ENCODE measurements at regions not wholly inside any gene's neighbourhood (a gene's known extent, or its start where the extent isn't known, plus 50 kb on each side); places are given as distances from the start of the nearest gene placed in this dataset.
"Not testable (repeated sequence)": the region's sequence is repeated elsewhere in the genome, so short reads cannot be mapped to it uniquely, and the experiment has no call there.

DNA sequence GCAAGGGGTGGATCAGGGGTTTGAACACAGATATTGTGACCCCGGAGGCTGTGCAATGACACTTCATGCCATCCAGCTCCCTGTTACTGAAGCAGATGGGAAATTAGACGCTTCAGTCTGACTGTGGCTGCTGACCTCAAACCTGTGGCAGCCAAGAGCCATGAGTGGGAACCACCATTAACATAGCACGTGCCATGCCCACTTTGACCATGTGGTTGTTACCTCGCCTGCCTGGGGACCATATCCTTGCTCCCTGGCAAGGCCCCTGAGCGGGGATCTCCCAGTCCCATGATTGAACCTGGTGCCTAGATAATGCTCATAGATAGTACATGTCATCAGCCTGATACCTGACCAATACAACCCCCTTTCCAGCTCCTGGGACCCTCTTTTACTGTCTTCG is 68.9 kb downstream of the CYP26B1 start:
- FAIRE-seq = no peak

DNA sequence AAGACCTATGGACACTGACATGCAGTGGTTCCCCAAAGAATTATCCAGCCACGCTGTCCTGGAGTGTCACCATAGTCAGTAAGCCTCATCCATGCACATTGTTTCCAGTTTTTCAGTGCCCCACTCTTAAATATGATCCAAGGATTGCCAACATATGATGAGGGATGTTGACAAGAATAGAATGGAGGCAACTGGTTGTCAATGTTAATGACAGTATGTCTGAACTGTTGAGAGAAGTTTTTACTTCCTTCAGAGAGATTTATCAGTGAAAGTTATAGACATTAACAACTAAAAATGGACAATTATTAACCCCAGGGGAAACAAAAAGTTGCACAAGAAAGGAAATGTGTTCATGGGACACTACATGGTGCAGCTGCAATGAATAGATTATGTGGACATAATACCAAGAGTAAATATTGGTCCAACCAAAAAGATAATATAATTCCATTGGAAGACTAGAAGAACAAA is 69.9 kb downstream of the CYP26B1 start:
- no peak for FAIRE-seq

DNA sequence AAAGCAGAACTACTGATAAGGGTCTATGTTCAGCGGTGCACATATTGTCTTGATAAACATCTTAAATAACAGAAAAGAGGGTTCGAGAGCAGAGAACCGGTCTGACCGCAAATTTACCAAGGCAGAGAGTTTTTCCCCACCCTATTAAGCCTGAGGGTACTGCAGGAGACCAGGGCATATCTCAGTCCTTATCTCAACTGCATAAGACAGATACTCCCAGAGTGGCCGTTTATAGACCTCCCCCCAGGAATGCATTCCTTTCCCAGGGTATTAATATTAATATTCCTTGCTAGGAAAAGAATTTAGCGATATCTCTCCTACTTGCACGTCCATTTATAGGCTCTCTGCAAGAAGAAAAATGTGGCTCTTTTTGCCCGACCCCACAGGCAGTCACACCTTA is 74.3 kb downstream of the CYP26B1 start:
- not testable (repeated sequence) for FAIRE-seq

DNA sequence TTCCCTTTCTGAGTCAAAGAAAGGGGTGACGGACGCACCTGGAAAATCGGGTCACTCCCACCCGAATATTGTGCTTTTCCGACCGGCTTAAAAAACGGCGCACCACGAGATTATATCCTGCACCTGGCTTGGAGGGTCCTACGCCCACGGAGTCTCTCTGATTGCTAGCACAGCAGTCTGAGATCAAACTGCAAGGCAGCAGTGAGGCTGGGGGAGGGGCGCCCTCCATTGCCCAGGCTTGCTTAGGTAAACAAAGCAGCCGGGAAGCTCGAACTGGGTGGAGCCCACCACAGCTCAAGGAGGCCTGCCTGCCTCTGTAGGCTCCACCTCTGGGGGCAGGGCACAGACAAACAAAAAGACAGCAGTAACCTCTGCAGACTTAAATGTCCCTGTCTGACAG is 83.5 kb downstream of the CYP26B1 start:
- not testable (repeated sequence) for FAIRE-seq

DNA sequence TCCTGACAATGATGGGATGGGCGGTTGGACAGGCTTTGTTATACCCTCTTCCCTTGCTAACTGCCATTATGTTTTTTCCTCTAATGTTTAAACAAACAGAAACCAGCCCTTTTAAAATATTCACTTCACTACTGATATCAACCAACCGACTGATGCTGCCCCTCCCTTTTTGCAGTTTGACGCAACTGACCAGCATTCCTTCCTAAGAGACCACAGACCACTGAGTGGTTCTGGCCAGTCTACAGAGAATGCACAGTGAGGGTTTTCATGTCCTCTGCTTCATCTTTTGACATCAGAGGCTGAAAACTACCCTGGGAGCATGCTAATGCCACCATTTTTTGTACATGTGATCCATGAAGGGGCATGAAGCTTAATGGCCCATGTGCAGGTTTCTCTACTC is 85.3 kb downstream of the CYP26B1 start:
- no peak for FAIRE-seq

DNA sequence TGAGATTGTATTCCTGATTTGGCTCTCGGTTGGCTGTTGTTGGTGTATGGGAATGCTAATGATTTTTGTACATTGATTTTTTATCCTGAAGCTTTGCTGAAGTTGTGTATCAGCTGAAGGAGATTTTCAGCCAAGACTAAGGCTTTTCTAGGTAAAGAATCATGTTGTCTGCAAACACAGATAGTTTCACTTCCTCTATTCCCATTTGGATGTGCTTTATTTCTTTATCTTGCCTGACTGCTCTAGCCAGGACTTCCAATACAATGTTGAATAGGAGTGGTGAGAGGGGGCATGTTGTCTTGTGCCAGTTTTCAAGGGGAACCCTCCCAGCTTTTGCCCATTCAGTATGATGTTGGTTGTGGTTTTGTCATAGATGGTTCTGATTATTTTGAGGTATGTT is 90.4 kb downstream of the CYP26B1 start:
- FAIRE-seq = no peak

DNA sequence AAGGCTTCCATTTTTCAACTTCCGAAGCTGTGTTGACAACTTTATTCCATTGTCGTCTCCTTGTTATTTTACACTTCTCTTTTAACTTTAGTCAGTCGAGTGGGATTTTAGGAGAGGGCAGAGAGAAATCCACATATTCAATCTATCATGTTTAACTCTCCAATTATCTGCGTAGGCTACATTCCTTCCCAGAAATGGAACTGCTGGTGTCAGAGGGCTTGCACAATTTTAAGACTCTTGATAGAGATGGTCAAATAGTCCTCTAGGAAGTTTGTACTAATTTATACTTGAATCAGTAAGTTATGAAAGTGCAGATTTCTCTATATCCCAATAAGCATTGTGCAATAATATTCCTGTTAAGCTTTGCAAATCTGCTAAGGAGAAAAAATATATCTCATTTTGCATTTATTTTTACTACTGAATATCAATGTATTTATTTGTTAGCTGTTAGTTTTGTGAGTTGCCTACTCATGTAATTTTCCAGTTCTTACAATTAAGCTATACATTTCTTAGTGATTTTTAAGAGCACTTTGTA is 95.6 kb downstream of the CYP26B1 start:
- FAIRE-seq = no peak

DNA sequence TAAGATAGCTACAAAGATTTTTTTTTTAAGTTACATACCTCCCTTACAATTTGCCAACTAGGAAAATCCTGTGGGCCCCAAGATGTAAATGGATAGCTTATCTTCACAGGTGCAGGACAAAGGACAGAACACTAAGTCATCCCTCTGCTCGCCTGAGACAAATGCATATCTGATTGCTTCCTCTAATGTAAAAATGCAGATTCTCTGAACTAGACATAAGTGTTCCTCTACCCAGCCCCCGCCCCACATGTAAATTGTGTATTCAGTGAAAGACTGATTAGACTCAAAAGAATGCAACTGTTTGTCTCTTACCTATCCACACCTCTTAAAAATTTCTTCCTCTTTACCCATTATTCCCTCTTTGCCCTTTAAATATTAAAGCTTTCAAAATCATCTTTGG is 96.5 kb downstream of the CYP26B1 start:
- no peak for FAIRE-seq

DNA sequence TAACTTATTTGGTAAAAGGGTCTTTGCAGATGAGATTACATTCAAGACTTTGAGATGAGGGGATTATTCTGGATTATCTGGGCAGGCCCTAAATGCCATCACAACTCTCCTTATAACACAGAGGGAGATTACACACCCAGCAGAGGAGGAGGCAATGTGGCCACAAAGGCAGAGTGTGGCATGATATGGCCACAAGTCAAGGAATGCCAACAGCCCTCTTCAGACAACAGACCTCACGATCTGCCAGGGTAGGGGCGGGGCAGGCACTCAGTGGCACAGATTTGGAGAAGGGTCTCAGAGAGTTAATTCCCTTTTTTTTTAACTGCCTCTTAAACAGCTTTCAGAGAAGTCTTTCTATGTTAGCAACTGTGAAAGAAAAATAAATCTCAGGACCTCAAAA is 96.9 kb downstream of the CYP26B1 start:
- FAIRE-seq = no peak

DNA sequence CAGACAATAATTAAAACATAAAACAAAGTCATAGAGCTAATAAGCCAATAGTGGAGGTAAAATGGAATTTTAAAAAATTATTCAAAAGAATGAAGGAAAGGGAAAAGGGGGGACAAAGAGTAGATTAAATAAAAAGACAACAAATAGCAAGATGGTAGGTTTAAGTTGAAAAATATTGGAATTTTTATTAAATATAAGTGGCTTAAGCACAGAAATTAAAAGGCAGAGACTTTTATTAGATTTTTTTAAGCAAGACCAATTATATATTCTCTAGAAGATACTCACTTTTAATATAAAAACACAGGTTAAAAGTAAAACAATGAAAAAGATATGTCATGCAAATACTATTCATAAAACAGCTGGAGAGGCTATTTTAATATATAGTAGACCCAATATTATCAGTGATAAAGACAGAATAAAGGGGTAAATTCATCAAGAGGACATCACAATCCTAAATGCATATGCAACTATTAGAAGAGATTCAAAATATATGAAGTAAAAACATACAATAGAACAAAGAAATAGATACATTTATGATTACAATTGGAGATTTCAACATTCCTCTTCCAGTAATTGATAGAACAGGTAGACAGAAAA is 98.7 kb downstream of the CYP26B1 start:
- no peak for FAIRE-seq

DNA sequence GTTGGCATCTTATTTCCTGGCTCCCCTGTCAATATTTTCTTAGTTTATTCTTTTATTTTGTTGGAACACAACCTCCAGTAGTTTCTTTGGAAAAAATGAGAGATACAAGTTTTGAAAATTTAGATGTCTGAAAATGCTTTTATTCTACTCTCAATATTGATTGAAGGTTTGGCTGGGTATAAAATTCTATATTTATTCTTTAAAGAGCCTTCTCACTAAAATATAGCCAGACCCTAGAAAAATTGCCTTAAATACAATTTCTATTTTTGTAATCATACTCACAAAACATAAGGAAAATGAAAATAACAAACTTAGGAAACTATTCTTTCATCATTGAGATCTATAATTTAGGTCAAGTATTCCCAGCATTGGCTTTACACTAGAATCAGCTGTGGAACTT is 103.7 kb downstream of the CYP26B1 start:
- no peak for FAIRE-seq

DNA sequence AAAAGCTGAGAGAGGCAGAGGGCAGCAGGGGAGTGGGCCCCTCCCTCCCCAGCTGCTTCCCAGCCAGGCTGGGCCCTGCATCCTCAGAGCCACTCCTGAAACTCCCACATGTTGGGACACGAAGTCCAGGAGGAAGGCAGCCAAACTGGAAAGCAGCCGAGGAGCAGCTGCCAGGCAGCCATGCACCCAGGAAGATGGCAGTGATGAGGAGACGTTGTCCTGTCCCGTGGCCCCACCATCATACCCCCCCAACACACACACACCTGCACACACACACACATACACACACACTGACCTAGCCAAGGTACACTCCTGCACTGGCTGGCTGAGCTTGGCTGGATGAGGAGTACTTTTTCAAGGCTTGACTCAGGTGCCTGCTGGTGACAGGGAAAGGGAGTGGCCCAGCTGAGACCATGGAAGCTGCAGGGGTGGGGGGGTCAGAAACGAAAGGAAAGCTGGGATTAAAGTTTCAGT is 106.0 kb downstream of the CYP26B1 start:
- FAIRE-seq = no peak

DNA sequence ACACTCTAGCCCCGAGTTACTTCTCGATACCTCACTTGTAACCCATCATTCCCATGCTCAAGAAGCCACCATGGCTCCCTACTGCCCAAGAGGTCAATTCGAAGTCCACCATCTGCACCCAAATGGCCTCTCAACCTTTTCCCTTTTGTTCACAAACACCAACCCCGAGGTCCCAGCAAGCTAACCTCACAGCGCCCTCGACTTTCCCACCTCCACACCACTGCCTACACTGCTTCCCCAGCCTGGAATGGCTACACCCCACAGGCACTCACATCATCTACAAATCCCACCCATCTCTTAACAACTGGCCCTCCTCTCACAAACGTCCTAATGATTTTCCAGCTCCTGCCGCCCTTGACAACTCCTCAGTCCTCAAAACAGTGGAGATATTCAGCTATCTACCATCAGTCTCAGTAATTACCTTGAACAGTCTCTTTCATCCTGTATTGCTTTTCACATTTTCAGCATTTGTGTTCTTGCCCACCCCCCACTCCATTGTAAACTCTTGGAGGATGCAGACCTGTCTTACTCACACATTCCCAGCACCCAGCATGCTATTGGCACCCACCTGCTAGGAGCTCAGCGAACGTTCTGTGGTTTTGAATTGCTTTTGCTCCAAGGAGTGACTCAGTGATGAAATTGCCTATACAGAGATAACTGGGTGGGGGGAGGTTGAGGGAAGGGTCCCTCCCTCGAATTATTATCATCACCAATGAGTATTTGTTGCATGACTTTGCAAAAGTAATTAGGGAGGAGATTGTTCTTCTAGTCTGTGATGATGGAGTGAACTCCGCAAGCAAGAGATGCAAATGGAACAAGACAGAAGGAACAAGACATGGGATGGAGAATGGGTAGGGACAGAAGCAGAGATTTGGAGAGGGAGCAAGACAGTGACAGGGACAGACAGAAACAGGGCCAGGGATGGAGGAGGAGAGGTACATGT is 106.8 kb downstream of the CYP26B1 start:
- no peak for FAIRE-seq

DNA sequence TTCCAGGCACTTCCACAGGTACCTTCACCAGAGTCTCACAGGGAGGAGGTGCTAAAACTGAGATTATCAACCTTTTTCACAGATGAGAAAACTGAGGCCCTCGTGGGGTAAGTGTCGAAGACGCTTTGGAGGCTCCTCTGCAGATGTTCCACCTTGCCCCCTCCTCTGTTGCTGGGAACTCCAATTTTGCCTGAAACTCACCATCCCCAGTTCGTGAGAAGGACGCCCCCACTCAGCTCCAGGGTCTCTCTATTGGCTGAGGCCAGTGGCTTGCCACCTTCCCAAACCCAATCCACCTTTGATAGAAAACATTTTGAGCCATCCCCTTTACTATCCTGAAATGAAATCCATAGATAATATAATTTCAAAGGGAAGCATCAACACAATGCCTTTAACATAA is 109.1 kb downstream of the CYP26B1 start:
- no peak for FAIRE-seq

DNA sequence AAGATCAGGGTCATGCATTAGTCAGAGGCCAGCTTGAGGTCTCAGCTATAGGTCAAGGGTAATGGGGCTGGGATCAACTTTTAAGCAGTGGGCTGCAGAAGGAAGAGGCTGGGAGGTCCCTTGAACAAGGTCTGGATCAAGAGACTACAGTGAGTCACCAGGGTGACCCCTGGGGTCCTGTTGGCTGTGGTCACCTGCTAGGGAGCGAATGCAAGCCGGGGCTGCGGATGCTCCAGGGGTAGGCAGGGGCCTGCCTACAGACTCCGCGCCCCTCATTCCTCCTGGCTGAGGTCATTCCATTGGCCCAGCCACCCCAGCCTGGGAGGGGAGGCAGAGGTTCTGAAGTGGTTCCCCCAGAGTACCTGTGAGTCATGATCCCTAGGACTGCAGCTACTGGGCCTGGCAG is 110.4 kb downstream of the CYP26B1 start:
- no peak for FAIRE-seq

DNA sequence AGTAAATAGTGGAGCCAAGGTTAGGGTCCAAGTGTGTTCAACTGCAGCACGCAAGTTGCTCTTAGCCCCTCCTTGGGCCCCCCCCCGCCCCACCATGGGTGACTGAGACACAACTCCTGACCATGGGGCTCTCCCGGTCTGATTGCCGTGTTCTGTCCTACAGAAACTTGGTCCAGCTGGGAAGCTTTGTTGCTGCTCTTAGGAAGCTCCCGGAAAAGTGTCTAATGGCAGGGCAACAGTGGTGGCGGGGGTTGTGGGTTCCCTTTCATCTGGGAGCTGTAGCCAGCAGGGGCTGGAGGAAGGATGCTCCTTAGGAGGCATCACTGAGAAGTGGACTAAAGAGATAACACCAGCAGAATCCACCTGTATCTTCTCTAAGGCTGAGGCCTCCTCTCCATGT is 111.1 kb downstream of the CYP26B1 start:
- no peak for FAIRE-seq

DNA sequence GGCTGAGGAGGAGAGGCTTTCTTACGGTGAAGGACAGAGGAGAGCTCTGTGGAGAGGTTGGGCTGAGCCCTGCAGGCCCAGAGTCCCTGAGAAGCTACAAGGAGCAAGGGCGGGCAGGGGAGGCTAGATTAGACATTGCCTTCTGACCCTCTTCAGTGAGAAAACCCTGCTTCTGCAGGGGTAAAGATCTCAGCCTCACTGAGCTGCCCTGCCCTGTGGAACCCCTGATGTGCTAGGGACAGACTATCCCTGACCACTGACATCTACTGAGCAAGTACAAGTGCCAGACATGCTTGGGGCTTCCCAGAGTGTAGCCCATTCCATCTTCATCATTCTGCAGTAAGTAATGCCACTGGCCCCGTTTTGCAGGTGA is 111.5 kb downstream of the CYP26B1 start:
- FAIRE-seq = no peak

DNA sequence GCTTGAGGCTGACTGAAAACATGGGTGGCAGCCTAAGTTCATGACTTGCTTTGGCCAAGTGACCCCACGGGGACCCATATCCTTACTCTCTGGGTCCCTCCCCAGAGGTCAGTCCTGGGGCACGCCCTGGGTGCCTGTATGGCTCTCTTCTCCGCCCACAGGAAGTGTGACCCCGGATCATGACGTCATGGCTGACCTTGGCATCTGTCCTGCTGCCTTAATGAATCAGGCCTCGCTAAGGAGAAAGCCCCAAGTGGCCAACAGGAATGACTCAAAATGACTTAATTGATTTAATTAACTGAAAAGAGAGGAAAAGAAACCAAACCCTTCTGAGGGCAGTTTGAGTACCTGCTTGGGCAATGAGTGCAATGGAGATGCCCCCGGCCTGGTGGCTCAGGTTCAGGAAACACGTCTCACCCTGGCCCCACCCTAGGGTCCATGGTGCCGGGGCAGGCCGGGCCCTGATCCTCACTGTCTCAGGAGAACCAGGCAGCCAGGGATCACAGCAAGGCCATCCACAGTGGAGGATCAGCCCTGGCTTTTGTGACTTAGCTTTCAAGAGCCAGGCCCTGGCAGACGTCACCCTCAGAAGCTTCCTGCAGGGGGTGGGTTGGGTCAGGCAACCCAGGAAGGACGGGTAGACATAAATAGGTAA is 112.0 kb downstream of the CYP26B1 start:
- FAIRE-seq = no peak

DNA sequence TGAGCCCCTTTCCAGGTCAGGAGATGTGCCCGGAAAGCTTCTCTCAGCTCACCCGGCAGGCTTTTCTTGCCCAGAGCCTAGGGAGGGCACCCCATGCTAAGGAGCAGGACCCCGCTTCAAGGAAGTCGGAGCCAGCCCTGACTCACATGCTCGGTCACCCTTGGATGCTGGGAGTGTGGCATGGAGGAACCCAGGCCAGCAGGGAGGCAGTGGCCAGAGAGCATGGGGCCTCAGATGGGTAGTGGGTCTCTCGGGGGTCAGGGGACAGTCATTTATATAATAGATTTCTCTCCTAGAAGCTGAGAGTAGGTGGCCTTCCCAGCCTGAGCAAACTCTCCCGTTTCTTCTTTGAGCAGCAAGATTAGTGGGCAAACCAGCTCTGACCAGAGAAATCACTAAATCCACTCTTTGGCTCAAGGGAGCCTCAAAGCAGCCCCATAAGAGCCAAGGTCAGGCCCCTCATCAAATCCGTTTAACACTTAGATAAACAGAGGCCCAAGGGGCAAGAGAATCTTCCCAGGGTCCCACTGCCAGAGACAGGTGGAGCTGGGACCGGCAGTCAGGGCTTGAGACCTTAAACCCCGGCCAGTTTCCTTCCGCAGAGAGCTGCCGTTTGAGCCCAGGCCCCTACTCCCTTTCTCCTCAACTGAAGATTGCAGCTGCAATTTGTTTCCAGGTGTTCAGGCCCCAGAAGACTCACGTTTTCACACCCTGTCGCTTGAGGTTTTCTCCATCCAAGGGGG is 113.1 kb downstream of the CYP26B1 start:
- FAIRE-seq = no peak

DNA sequence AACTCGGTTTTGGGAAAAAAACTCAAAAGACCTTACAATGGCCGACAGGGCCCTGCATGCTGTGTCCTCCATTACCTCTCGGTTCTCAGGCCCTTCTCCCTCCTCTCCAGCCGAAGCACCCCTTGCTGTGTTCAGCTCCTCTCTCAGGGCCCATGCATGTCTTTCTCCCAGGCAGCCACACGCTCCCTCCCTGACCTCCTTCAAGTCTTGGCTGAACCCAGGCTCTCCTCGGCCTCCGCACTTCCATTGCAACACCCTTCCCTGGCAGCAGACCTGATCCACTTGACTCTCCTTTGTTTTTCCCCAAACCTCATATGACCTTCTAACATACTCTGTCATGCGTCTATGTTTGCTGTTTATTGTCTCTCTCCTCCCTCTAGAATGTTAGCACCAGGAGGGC is 114.0 kb downstream of the CYP26B1 start:
- no peak for FAIRE-seq

DNA sequence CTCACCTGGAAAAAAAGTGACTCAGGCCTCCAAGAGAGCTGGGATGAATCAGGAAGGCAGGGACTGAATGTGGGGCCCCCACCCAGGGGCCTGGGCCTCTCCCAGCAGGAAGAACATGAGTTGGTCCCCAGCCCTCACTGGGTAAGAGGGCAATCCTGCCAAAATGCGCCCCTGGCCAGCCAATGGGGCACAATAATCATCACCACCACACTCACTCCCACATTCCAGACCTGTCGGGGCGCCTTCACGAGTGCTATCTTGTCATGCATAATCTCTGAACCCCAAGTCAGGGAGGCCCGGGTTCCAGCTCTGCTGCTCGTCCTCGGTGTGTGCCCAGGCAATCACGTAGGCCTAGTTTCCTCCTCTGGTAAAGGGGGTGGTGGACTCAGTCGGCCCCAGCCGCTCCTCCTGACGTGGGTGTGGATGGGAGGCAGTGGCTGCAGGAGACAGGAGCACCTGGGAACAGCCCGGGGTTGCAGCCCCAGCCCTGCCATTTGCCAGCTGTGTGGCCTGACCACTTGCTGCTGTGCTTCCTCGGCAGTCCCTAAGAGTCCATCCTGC is 115.1 kb downstream of the CYP26B1 start:
- no peak for FAIRE-seq

All from colon (tissue), 2 donors.